Stimulated activated CD4-positive, alpha-beta T cell treated with anti-CD3 and anti-CD28 coated beads, Interleukin-2, amount 100 ng/mL, for 48 hours (primary cell): ENCODE measurements at regions not wholly inside any gene's neighbourhood (a gene's known extent, or its start where the extent isn't known, plus 50 kb on each side); places are given as distances from the start of the nearest gene placed in this dataset.

ENCODE experiments used
- DNase-seq, 2 donors: peaks; one replicate each; pipeline ENCODE4 v3.0.0-alpha.2; 2020

- no peak for DNase-seq
Observed at GRCh38 chr9:106358331-106358730, 504.6 kb upstream of the ZNF462 start.

- no peak for DNase-seq
Observed at GRCh38 chr9:106376689-106377088, 486.3 kb upstream of the ZNF462 start.

GRCh38 chr9:106383072-106383471, 479.9 kb upstream of the ZNF462 start:
- DNase-seq: no peak

GRCh38 chr9:106387965-106388364, 475.0 kb upstream of the ZNF462 start:
- DNase-seq: no peak

- DNase-seq: no peak
Observed at GRCh38 chr9:106393226-106393625, 469.7 kb upstream of the ZNF462 start.

GRCh38 chr9:106400170-106400569, 462.8 kb upstream of the ZNF462 start:
- no peak for DNase-seq

GRCh38 chr9:106400950-106401349, 462.0 kb upstream of the ZNF462 start:
- DNase-seq: no peak

GRCh38 chr9:106403081-106403480, 459.9 kb upstream of the ZNF462 start:
- no peak for DNase-seq

- no peak for DNase-seq
Observed at GRCh38 chr9:106404137-106404536, 458.8 kb upstream of the ZNF462 start.

GRCh38 chr9:106405871-106406435, 457.0 kb upstream of the ZNF462 start:
- DNase-seq: no peak

- no peak for DNase-seq
Observed at GRCh38 chr9:106414042-106414441, 448.9 kb upstream of the ZNF462 start.

GRCh38 chr9:106417685-106418084, 445.3 kb upstream of the ZNF462 start:
- DNase-seq: no peak

- DNase-seq: no peak
Observed at GRCh38 chr9:106419829-106420228, 443.1 kb upstream of the ZNF462 start.

- DNase-seq: no peak
Observed at GRCh38 chr9:106420511-106420944, 442.4 kb upstream of the ZNF462 start.

GRCh38 chr9:106421772-106422171, 441.2 kb upstream of the ZNF462 start:
- DNase-seq: no peak

- no peak for DNase-seq
Observed at GRCh38 chr9:106423575-106423974, 439.4 kb upstream of the ZNF462 start.

GRCh38 chr9:106432631-106433030, 430.3 kb upstream of the ZNF462 start:
- no peak for DNase-seq

GRCh38 chr9:106438928-106439327, 424.0 kb upstream of the ZNF462 start:
- no peak for DNase-seq

GRCh38 chr9:106441283-106441682, 421.7 kb upstream of the ZNF462 start:
- DNase-seq: no peak

GRCh38 chr9:106443520-106443919, 419.4 kb upstream of the ZNF462 start:
- no peak for DNase-seq

- DNase-seq: no peak
Observed at GRCh38 chr9:106445107-106445506, 417.9 kb upstream of the ZNF462 start.

- no peak for DNase-seq
Observed at GRCh38 chr9:106449336-106449927, 413.5 kb upstream of the ZNF462 start.

- DNase-seq: no peak
Observed at GRCh38 chr9:106450549-106450948, 412.4 kb upstream of the ZNF462 start.

GRCh38 chr9:106451223-106451622, 411.7 kb upstream of the ZNF462 start:
- no peak for DNase-seq

GRCh38 chr9:106456581-106456980, 406.4 kb upstream of the ZNF462 start:
- DNase-seq: no peak
